ENCODE measurements at regions not wholly inside any gene's neighbourhood (a gene's known extent, or its start where the extent isn't known, plus 50 kb on each side); places are given as distances from the start of the nearest gene placed in this dataset.

DNA sequence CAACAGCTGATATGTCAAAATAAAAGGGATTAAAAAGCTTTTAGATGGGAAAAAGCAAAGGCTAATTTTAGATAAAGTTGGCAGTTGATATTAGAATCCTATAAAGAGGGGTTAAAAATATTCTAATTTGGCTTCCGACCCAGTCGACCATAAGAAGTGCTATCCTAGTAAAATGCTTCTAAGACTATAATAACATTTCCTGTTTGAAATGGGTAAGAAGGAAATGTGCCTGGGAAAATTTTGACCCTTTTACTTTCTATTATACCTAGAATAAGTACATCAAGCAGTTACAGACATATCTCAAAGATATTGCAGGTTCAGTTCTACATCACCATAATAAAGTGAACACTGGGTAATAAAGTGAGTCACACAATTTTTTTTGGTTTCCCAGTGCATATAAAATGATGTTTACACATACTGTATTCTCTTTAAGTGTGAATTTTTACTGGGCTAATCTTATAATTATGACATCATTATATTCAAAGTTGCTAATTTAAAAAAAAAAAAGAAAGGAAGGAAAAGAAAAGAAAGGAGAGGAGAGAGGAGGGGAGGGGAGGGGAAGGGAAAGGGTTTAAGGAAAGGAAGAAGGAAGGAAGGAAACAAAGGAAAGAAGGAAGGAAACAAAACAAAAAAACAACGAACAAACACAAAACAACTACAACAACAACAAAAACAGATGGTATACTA is 308.2 kb upstream of the NR5A2 start:
- H3K27ac ChIP-seq (replicated peaks) = no peak overlapping the region
- H3K4me3 ChIP-seq (replicated peaks; ENCODE audit: insufficient read depth, low read length) = no peak overlapping the region
- H3K27me3 ChIP-seq (ENCODE audit: insufficient read depth, poor library complexity, severe bottlenecking) = no peaks in the 10 kb centered on the region
- no peak for DNase-seq (ENCODE audit: low read depth in 1 of 2, low spot score in 1 of 2)
- TF ChIP-seq, protein P1, sequence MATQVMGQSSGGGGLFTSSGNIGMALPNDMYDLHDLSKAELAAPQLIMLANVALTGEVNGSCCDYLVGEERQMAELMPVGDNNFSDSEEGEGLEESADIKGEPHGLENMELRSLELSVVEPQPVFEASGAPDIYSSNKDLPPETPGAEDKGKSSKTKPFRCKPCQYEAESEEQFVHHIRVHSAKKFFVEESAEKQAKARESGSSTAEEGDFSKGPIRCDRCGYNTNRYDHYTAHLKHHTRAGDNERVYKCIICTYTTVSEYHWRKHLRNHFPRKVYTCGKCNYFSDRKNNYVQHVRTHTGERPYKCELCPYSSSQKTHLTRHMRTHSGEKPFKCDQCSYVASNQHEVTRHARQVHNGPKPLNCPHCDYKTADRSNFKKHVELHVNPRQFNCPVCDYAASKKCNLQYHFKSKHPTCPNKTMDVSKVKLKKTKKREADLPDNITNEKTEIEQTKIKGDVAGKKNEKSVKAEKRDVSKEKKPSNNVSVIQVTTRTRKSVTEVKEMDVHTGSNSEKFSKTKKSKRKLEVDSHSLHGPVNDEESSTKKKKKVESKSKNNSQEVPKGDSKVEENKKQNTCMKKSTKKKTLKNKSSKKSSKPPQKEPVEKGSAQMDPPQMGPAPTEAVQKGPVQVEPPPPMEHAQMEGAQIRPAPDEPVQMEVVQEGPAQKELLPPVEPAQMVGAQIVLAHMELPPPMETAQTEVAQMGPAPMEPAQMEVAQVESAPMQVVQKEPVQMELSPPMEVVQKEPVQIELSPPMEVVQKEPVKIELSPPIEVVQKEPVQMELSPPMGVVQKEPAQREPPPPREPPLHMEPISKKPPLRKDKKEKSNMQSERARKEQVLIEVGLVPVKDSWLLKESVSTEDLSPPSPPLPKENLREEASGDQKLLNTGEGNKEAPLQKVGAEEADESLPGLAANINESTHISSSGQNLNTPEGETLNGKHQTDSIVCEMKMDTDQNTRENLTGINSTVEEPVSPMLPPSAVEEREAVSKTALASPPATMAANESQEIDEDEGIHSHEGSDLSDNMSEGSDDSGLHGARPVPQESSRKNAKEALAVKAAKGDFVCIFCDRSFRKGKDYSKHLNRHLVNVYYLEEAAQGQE (IDR thresholded peaks at IDR 0.05; ENCODE audit: insufficient replicate concordance, low read depth) = no peak

DNA sequence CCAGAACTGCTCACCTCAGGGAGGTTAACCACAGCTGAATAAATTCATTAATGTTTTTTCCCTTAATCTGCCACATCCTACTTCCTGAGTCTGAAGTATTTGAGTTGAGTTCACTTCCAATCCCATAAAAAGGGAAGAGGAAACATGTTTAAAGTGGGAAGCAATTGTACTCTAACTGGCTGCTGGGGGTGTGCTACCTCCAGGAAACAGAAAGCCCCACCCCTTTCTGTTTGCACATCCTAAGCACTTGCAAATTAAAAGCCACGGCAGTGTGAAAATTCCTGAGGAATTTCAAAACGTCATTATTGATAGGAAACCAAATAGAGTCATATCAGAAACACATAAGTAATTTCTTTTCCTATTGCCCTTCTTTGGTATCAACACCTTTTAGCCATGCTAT is 307.0 kb upstream of the NR5A2 start:
- TF ChIP-seq, protein P2, sequence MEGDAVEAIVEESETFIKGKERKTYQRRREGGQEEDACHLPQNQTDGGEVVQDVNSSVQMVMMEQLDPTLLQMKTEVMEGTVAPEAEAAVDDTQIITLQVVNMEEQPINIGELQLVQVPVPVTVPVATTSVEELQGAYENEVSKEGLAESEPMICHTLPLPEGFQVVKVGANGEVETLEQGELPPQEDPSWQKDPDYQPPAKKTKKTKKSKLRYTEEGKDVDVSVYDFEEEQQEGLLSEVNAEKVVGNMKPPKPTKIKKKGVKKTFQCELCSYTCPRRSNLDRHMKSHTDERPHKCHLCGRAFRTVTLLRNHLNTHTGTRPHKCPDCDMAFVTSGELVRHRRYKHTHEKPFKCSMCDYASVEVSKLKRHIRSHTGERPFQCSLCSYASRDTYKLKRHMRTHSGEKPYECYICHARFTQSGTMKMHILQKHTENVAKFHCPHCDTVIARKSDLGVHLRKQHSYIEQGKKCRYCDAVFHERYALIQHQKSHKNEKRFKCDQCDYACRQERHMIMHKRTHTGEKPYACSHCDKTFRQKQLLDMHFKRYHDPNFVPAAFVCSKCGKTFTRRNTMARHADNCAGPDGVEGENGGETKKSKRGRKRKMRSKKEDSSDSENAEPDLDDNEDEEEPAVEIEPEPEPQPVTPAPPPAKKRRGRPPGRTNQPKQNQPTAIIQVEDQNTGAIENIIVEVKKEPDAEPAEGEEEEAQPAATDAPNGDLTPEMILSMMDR (IDR thresholded peaks at IDR 0.05; ENCODE audit: insufficient read depth, low read length) = no peak
- TF ChIP-seq SPI1 (IDR thresholded peaks at IDR 0.05; ENCODE audit: borderline replicate concordance, low read depth) (no peak), GABPA (IDR thresholded peaks at IDR 0.05; ENCODE audit: low read depth) (no peak), POLR2AphosphoS5 (IDR thresholded peaks at IDR 0.05; ENCODE audit: low read depth) (no peak)
- TF ChIP-seq, protein P1 (IDR thresholded peaks at IDR 0.05; ENCODE audit: insufficient replicate concordance, low read depth) = no peak
- H3K27ac ChIP-seq (replicated peaks) = no peak overlapping the region
- no peak for DNase-seq (ENCODE audit: low read depth in 1 of 2, low spot score in 1 of 2)
- no peaks in the 10 kb centered on the region for H3K27me3 ChIP-seq (ENCODE audit: insufficient read depth, poor library complexity, severe bottlenecking)
- no peak overlapping the region for H3K4me3 ChIP-seq (replicated peaks; ENCODE audit: insufficient read depth, low read length)

DNA sequence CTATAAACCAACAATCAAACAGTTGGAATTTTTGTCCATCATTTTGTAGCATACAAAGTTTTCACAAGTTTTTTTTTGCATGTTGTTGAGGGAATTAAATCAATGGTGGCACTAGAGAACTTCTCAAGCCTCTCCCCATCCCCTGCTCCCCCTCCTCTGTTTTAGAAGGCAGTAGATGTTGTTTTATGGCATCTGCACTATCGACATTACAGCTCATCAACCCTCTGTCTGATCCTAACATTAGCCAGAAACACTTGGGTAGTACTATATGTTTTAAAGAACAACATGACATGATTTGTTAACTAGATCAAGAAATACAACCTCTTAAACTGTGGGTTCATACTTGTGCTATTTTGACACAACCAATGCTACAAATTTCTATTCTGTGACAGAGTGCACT is 306.5 kb upstream of the NR5A2 start:
- no peak overlapping the region for H3K4me3 ChIP-seq (replicated peaks; ENCODE audit: insufficient read depth, low read length)
- TF ChIP-seq SPI1 (IDR thresholded peaks at IDR 0.05; ENCODE audit: borderline replicate concordance, low read depth) (no peak), POLR2AphosphoS5 (IDR thresholded peaks at IDR 0.05; ENCODE audit: low read depth) (no peak), GABPA (IDR thresholded peaks at IDR 0.05; ENCODE audit: low read depth) (no peak)
- TF ChIP-seq, protein P1 (IDR thresholded peaks at IDR 0.05; ENCODE audit: insufficient replicate concordance, low read depth) = no peak
- TF ChIP-seq, protein P2 (IDR thresholded peaks at IDR 0.05; ENCODE audit: insufficient read depth, low read length) = no peak
- no peak for DNase-seq (ENCODE audit: low read depth in 1 of 2, low spot score in 1 of 2)
- H3K27ac ChIP-seq (replicated peaks) = no peak overlapping the region
- H3K27me3 ChIP-seq (ENCODE audit: insufficient read depth, poor library complexity, severe bottlenecking) = no peaks in the 10 kb centered on the region

Data from HL-60 (cell line).